ENCODE measurements at regions not wholly inside any gene's neighbourhood (a gene's known extent, or its start where the extent isn't known, plus 50 kb on each side); places are given as distances from the start of the nearest gene placed in this dataset.
A peak's percentile ranks its signal among the peaks of the same experiment; 100 is the strongest.

DNA sequence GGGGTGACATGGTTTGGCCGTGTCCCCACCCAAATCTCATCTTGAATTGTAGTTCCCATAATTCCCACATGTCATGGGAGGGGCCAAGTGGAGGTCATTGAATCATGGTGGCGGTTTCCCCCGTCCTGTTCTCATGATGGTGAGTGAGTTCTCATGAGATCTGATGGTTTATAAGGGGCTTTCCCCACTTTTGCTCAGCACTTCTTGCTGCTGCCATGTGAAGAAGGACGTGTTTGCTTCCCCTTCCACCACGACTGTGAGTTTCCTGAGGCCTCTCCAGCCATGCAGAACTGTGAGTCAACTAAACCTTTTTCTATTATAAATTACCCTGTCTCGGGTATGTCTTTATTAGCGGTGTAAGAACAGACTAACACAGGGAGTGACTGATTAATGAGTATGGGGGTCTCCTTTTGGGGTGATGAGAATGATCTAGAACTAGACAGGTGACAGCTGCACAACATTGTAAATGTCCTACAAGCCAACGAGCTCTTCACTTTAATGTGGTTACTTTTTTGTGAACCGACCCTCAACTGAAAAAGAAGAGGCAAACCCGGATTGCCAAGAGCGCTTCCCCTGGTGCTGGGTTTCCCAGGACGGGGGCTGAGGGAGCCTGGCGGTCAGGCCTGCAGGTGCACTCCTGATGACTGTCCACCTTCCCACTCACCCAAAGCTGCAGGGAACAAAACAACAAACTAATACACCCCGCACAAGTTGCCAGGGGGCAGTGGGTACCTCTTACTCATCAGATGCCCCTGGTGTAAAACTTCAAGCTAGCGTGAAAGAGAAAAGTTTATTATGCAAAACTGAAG, 90.1 kb downstream of the NCOR2 start:
- H4K20me1 ChIP-seq = peaks cover 57 to 77% (median 67%) of the 10 kb centered on the region in 11 experiments
- peak overlapping the region in 5 of 10 experiments; percentile 30 to 54 (median 34); a peak in 8 of 20 replicates for H3K4me3 ChIP-seq
- TF ChIP-seq Cebpa-rat (IDR thresholded peaks at IDR 0.05) = no peak
- H3K9me3 ChIP-seq (replicated peaks in 1 of 11) = peaks cover 27 to 57% (median 38%) of the 10 kb centered on the region in 11 experiments
- peak overlapping the region; percentile 35 to 71 (median 55); a peak in 20 of 22 replicates for H3K27ac ChIP-seq
- peaks cover 65 to 83% (median 75%) of the 10 kb centered on the region in 10 experiments for H3K4me1 ChIP-seq
- peak overlapping the region in 10 of 11 experiments; percentile 2 to 63 (median 42); a peak in 18 of 22 replicates for H3K9ac ChIP-seq
- H3K27me3 ChIP-seq = no peaks in the 10 kb centered on the region
- peaks cover 44 to 79% (median 48%) of the 10 kb centered on the region in 11 experiments for H3K36me3 ChIP-seq
- peak overlapping the region; percentile 74 to 99 (median 89) for H3K4me2 ChIP-seq

DNA sequence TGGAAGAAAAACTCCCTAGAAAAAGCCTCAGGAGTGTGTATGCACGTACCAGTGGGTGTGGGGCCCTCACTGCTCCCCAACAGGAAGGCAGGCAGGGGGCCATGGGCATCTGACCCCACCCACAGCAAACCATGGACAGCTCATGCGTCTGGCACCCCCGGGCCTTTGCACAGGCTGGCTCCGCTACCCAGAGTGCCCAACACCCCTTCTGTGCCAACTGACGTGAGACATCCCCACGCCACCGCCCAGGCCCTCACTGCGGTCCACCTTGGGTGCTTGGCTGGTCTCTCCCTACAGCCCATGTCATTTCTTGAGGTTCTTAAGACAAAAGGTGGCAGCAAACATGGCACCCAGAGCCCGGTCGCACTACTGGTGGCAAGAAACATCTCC, 91.4 kb downstream of the NCOR2 start:
- TF ChIP-seq Cebpa-rat (IDR thresholded peaks at IDR 0.05) = no peak
- Histone ChIP-seq H3K27ac (peak overlapping the region in 6 of 11 experiments; percentile 34 to 71 (median 60); a peak in 7 of 22 replicates), H4K20me1 (peaks cover 44 to 75% (median 56%) of the 10 kb centered on the region in 11 experiments), H3K9me3 (replicated peaks in 1 of 11) (peaks cover 38 to 70% (median 45%) of the 10 kb centered on the region in 11 experiments), H3K36me3 (peaks cover 56 to 80% (median 59%) of the 10 kb centered on the region in 11 experiments), H3K4me2 (peak overlapping the region; percentile 37 to 99 (median 88); a peak in 19 of 22 replicates), H3K9ac (no peak overlapping the region), H3K27me3 (no peaks in the 10 kb centered on the region), H3K4me1 (peaks cover 52 to 70% (median 62%) of the 10 kb centered on the region in 10 experiments), H3K4me3 (no peak overlapping the region)

DNA sequence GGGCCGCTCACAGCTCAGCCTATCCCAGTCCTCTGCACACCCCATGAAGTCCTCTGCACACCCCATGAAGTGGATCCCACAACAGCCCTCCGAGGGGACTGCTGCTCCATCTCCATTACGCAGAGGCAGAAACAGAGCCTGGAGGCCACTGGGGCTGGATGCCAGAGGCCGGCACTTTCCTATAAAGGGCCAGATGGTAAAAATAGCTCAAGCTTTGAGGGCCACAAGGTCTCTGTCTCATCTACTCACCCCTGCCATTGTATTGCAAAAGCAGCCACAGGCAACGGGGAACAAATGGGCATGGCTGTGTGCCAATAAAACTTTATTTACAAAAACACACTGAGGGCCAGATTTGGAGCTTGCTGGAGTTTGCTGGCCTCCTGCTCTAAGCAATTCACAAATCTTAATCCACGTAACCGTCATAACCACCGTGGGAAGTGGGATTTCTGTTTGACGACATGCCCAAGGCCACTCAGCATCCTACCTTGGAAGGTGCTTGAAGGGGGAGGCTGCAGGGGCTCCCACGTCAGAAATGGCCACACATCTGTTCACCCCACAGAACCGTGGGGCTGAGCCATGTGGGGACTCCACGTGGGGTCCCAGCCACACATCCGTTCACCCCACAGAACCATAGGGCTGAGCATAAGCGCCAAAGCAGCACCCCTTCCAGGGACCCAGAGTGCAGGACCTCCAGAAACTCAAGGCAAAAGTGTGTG, 92.0 kb downstream of the NCOR2 start:
- Histone ChIP-seq H3K4me2 (peak overlapping the region in 9 of 11 experiments; percentile 37 to 99 (median 89); a peak in 13 of 22 replicates), H4K20me1 (peaks cover 41 to 77% (median 54%) of the 10 kb centered on the region in 11 experiments; a peak in 21 of 22 replicates)

DNA sequence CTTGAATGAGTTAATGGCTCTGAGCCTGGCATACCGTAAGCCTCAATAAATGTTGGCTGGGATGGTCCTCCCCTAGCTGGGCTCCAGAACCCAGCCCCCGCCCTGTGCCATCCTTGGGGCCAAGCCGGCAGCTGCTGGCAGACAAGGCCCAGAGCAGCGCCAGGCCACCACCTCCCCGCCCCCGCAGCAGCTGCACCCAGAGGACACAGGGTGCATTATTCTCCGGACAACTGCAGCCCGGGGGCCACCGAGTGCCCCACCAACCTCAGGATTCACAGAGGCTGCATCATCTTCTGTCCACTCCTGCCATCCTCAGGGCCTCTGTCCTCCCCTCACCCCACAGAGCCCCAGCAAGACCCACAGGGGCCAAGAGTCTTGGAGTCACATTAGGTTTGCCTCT, 92.7 kb downstream of the NCOR2 start:
- peaks cover 40 to 58% (median 51%) of the 10 kb centered on the region in 10 experiments for H3K4me1 ChIP-seq
- H3K27ac ChIP-seq = peak overlapping the region in 2 of 11 experiments; percentile 15 to 71; a peak in 2 of 22 replicates
- H3K9me3 ChIP-seq (replicated peaks in 1 of 11) = peaks cover 50 to 83% (median 57%) of the 10 kb centered on the region in 11 experiments
- H3K4me2 ChIP-seq = peak overlapping the region in 3 of 11 experiments; percentile 37 to 99 (median 97); a peak in 2 of 22 replicates
- H3K9ac ChIP-seq = no peak overlapping the region
- TF ChIP-seq Cebpa-rat (IDR thresholded peaks at IDR 0.05) = no peak
- no peak overlapping the region for H3K4me3 ChIP-seq
- H3K27me3 ChIP-seq = no peaks in the 10 kb centered on the region
- H4K20me1 ChIP-seq = peaks cover 34 to 77% (median 46%) of the 10 kb centered on the region in 11 experiments; a peak in 20 of 22 replicates
- peaks cover 69 to 91% (median 72%) of the 10 kb centered on the region in 11 experiments for H3K36me3 ChIP-seq

More for the DNA sequence above, 92.0 kb downstream of the NCOR2 start:
- Histone ChIP-seq H3K27ac (peak overlapping the region in 4 of 11 experiments; percentile 49 to 71 (median 68); a peak in 5 of 22 replicates), H3K9me3 (replicated peaks in 1 of 11) (peaks cover 43 to 75% (median 50%) of the 10 kb centered on the region in 11 experiments), H3K27me3 (no peaks in the 10 kb centered on the region), H3K36me3 (peaks cover 61 to 85% (median 64%) of the 10 kb centered on the region in 11 experiments), H3K9ac (no peak overlapping the region), H3K4me1 (peaks cover 47 to 65% (median 58%) of the 10 kb centered on the region in 10 experiments), H3K4me3 (no peak overlapping the region)
- TF ChIP-seq Cebpa-rat (IDR thresholded peaks at IDR 0.05) = no peak

DNA sequence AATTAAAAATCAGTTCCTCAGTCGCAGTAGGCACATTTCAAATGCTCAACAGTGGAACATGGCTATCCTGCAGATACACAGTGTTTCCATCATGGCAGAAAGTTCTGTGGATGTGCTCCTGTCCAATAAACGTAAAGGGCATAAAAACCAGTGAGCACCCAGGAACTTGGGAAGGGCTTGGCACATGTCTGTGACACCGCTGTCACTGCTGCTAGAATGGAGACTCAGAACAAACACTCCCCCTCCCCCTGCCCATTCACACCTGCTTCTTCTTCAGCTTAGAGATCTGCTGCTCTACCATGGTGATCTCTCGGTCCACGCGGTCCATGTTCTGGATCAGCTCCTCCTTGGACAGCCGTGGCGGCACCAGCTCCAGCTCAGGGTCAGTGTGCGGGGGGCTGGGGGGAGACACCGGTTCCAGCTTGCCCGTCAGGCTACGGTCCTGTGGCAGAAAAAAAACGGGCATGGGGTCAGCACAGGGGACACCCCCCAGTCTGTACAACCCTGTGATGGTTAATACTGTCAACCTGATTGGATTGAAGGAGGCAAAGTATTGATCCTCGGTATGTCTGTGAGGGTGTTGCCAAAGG, 94.6 kb downstream of the NCOR2 start:
- Histone ChIP-seq H3K27me3 (no peaks in the 10 kb centered on the region), H3K9ac (no peak overlapping the region), H3K4me3 (peak overlapping the region in 6 of 10 experiments; percentile 15 to 48 (median 25); a peak in 5 of 20 replicates), H3K4me2 (no peak overlapping the region), H3K36me3 (peaks cover 78 to 87% (median 81%) of the 10 kb centered on the region in 11 experiments), H3K4me1 (peaks cover 20 to 38% (median 32%) of the 10 kb centered on the region in 10 experiments), H3K9me3 (replicated peaks in 1 of 11) (peaks cover 59 to 90% (median 66%) of the 10 kb centered on the region in 11 experiments), H4K20me1 (peaks cover 15 to 68% (median 27%) of the 10 kb centered on the region in 11 experiments; a peak in 20 of 22 replicates), H3K27ac (no peak overlapping the region)
- TF ChIP-seq Cebpa-rat (IDR thresholded peaks at IDR 0.05) = no peak

DNA sequence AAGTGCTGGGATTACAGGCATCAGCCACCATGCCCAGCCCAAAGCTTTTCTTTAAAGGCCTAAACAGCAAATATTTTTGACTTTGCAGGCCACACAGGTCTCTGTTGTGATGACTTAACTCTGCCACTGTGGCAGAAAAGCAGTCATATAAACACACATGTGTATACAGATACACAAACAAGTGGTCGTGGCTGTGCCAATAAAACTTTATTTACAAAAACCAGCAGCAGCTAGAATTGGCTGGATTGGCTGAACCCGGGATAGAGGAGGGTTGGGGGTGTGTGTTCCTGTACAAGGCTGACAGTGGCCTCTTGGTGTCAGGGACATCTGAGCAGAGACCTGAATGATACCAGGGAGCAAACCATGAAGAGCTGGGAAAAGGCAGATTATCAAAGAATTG, 95.6 kb downstream of the NCOR2 start:
- H3K36me3 ChIP-seq = peaks cover 77 to 81% (median 80%) of the 10 kb centered on the region in 11 experiments
- H3K27me3 ChIP-seq = no peaks in the 10 kb centered on the region
- no peak overlapping the region for H3K4me3 ChIP-seq
- no peak overlapping the region for H3K9ac ChIP-seq
- H3K9me3 ChIP-seq (replicated peaks in 1 of 11) = peaks cover 58 to 81% (median 64%) of the 10 kb centered on the region in 11 experiments
- H3K4me1 ChIP-seq = peaks cover 14 to 31% (median 24%) of the 10 kb centered on the region in 10 experiments
- H3K4me2 ChIP-seq = no peak overlapping the region
- H4K20me1 ChIP-seq = peaks cover 8 to 65% (median 23%) of the 10 kb centered on the region in 11 experiments; a peak in 19 of 22 replicates
- H3K27ac ChIP-seq = no peak overlapping the region
- no peak for TF ChIP-seq Cebpa-rat (IDR thresholded peaks at IDR 0.05)

DNA sequence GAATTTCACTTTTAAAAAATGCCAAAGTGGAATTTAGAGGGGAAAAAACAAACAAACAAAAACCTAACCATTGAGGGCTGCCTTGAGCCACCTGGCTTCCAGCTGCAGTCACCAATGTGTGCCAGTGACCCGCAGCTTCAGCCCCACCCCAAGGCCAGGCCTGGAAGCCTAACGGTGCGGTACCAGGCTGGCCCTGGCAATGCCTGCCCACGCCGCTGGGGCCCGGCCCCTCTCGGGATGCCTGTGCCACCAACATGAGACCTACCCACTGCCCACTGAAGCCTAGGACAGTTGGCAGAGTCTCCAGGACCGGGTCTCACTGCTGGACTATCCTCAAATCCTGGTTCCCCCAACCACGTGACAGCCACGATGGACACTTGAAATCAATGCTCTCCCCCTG, 96.6 kb downstream of the NCOR2 start:
- H3K27ac ChIP-seq = peak overlapping the region in 1 of 11 experiments; percentile 31; a peak in 1 of 22 replicates
- TF ChIP-seq Cebpa-rat (IDR thresholded peaks at IDR 0.05) = no peak
- peaks cover 70 to 73% (median 70%) of the 10 kb centered on the region in 11 experiments for H3K36me3 ChIP-seq
- peaks cover 14 to 31% (median 24%) of the 10 kb centered on the region in 10 experiments for H3K4me1 ChIP-seq
- H3K9me3 ChIP-seq (replicated peaks in 1 of 11) = peaks cover 47 to 70% (median 59%) of the 10 kb centered on the region in 11 experiments
- no peak overlapping the region for H3K4me3 ChIP-seq
- H4K20me1 ChIP-seq = peaks cover 8 to 69% (median 24%) of the 10 kb centered on the region in 11 experiments; a peak in 21 of 22 replicates
- no peak overlapping the region for H3K9ac ChIP-seq
- no peaks in the 10 kb centered on the region for H3K27me3 ChIP-seq
- no peak overlapping the region; a peak in 1 of 22 replicates for H3K4me2 ChIP-seq

DNA sequence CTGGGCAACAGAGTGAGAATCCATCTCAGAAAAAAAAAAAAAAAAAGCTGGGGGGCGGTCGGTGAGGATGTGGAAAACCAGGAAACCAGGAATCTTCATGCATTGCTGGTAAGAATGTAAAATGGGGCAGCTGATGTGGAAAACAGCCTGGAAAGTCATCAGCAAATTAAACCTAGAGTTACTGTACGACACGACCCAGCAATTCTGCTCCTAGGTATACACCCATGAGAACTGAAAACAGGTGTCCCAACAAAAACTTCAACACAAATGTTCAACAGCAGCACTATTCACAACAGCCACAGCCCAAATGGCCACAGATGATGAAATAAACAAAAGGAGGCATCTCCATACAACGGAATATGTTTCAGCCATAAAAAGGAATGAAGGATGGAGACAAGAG, 97.3 kb downstream of the NCOR2 start:
- no peak overlapping the region for H3K4me2 ChIP-seq
- H3K9ac ChIP-seq = no peak overlapping the region
- H3K9me3 ChIP-seq (replicated peaks in 1 of 11) = peaks cover 49 to 67% (median 59%) of the 10 kb centered on the region in 11 experiments
- TF ChIP-seq Cebpa-rat (IDR thresholded peaks at IDR 0.05) = no peak
- H3K4me1 ChIP-seq = peaks cover 16 to 32% (median 26%) of the 10 kb centered on the region in 10 experiments
- H3K4me3 ChIP-seq = no peak overlapping the region
- H4K20me1 ChIP-seq = peaks cover 15 to 69% (median 26%) of the 10 kb centered on the region in 11 experiments; a peak in 21 of 22 replicates
- no peaks in the 10 kb centered on the region for H3K27me3 ChIP-seq
- no peak overlapping the region for H3K27ac ChIP-seq
- peaks cover 70 to 73% (median 70%) of the 10 kb centered on the region in 11 experiments for H3K36me3 ChIP-seq
